ENCODE measurements at regions not wholly inside any gene's neighbourhood (a gene's known extent, or its start where the extent isn't known, plus 50 kb on each side); places are given as distances from the start of the nearest gene placed in this dataset.

DNA sequence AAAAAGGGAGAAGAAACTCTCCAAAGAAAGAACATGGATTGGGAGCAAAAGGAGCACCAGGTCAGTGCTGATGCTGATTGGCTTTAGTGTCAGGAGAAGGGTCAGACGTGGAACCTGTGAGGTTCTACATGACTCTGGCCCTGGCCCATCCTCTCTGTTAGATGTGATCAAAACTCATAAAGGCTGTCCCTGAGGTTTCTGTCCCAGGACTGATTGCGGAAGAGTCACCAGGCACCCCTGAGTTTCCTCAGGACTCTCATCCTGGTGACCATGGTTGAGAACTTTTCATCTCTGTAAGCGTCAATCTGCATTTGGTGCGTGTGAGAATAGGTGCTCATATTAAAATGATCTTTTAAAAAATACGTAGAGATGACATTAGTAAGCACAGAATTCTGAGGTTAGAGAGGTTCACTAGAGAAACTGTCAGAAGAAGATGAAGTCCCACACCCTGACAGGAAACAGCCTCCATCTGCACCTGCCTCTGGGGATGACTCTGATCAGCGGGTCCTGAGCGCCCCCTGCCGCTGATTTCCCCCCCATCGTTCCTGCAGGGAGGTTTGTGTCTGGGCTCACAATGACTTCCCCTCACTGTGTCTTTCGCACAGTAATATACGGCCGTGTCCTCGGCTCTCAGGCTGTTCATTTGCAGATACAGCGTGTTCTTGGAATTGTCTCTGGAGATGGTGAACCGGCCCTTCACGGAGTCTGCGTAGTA lies 741.8 kb downstream of the TMEM121 start:
- CTCF ChIA-PET (ENCODE audit: partially characterized antibody): interaction anchor here (1.0 kb wide), 1 partner anchor 10 kb away, joined by 3 read pairs; no protein-coding TSS in a partner anchor
- WGBS, 2 experiments (ENCODE audit: extremely low coverage in 1 of 2, insufficient coverage in 1 of 2, insufficient read length in 1 of 2, insufficient replicate concordance in 2 of 2, low coverage in 1 of 2, low lambda C conversion rate in 2 of 2, missing lambda C conversion rate in 1 of 2): 85% methylated on average over 16 of the region's 17 CpGs; no CpG with 5 or more reads in 1 of the 2 experiments
- POLR2A ChIA-PET (ENCODE audit: partially characterized antibody): no interaction called here
- Histone ChIP-seq H4K8ac (ENCODE audit: extremely low read depth, insufficient read depth, low read length) (no peak overlapping the region), H3K9me3 (ENCODE audit: insufficient read depth in 2 of 2, low read depth in 1 of 2, low read length in 1 of 2) (peaks cover 61 to 65% of the 10 kb centered on the region in 2 experiments), H3K36me3 (ENCODE audit: control insufficient read depth in 2 of 4, insufficient read depth in 4 of 4, low read length in 3 of 4) (no peaks in the 10 kb centered on the region), H3K18ac (ENCODE audit: extremely low read depth, low read length) (no peak overlapping the region), H3K4me1 (replicated peaks in 1 of 4; ENCODE audit: control insufficient read depth in 3 of 4, insufficient read depth in 4 of 4, low read length in 3 of 4) (no peaks in the 10 kb centered on the region), H2BK15ac (ENCODE audit: low read length) (no peak overlapping the region), H3K9ac (replicated peaks in 1 of 4; ENCODE audit: extremely low read depth in 1 of 4, low read depth in 3 of 4, low read length in 3 of 4) (no peak overlapping the region), H2BK120ac (replicated peaks; ENCODE audit: low read depth, low read length) (no peak overlapping the region), H3K14ac (ENCODE audit: insufficient read length) (no peak overlapping the region), H4K20me1 (replicated peaks in 1 of 2; ENCODE audit: control insufficient read depth in 1 of 2, insufficient read depth in 2 of 2, low read length in 2 of 2) (no peaks in the 10 kb centered on the region), H2BK20ac (ENCODE audit: low read length) (no peak overlapping the region), H4K5ac (ENCODE audit: insufficient read length, low read depth, low read length) (no peak overlapping the region), H2BK5ac (ENCODE audit: low read depth, low read length) (no peak overlapping the region), H4K91ac (replicated peaks; ENCODE audit: insufficient read length, low read length) (no peak overlapping the region), H2AK5ac (ENCODE audit: low read depth, low read length) (no peak overlapping the region), H3K56ac (replicated peaks; ENCODE audit: insufficient read length, low read depth, low read length) (no peak overlapping the region), H3K27me3 (replicated peaks in 1 of 4; ENCODE audit: control insufficient read depth in 3 of 4, extremely low read depth in 1 of 4, insufficient read depth in 3 of 4, low read length in 3 of 4) (no peaks in the 10 kb centered on the region), H3K79me2 (ENCODE audit: control insufficient read depth in 1 of 2, insufficient read depth in 2 of 2, low read length in 2 of 2) (no peaks in the 10 kb centered on the region), H3K4ac (replicated peaks; ENCODE audit: insufficient read length, low read depth, low read length) (no peak overlapping the region), H3K23ac (ENCODE audit: insufficient read length) (no peak overlapping the region), H3K4me3 (ENCODE audit: extremely low read depth in 1 of 4, insufficient read depth in 2 of 4, low read depth in 3 of 4, low read length in 4 of 4) (no peak overlapping the region), H2AFZ (ENCODE audit: low read length) (no peak overlapping the region), H2BK12ac (ENCODE audit: low read depth, low read length) (no peak overlapping the region), H3K79me1 (ENCODE audit: low read depth, low read length) (no peaks in the 10 kb centered on the region), H3K4me2 (ENCODE audit: insufficient read depth in 1 of 2, low read depth in 2 of 2, low read length in 2 of 2) (no peak overlapping the region), H3K27ac (ENCODE audit: low read depth, low read length) (no peak overlapping the region), H3K23me2 (ENCODE audit: low read depth, low read length) (no peaks in the 10 kb centered on the region)
- DNase-seq (ENCODE audit: low read depth in 1 of 2, low spot score in 2 of 2): no peak
- TF ChIP-seq SIN3A (conservative IDR thresholded peaks at IDR 0.05 in 1 of 2, IDR thresholded peaks at IDR 0.05 in 1 of 2; ENCODE audit: low read depth in 1 of 2, low read length in 2 of 2) (no peak), CHD1 (IDR thresholded peaks at IDR 0.05; ENCODE audit: low read depth, low read length) (no peak), MAFK (IDR thresholded peaks at IDR 0.05; ENCODE audit: low read depth, low read length) (no peak), TCF12 (IDR thresholded peaks at IDR 0.05; ENCODE audit: low read depth, low read length) (no peak), BACH1 (IDR thresholded peaks at IDR 0.05; ENCODE audit: low read length) (no peak)
- TF ChIP-seq, protein P1, sequence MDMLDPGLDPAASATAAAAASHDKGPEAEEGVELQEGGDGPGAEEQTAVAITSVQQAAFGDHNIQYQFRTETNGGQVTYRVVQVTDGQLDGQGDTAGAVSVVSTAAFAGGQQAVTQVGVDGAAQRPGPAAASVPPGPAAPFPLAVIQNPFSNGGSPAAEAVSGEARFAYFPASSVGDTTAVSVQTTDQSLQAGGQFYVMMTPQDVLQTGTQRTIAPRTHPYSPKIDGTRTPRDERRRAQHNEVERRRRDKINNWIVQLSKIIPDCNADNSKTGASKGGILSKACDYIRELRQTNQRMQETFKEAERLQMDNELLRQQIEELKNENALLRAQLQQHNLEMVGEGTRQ (IDR thresholded peaks at IDR 0.05; ENCODE audit: low read length): no peak
- FAIRE-seq: no peak

All from H1 (cell line).